ENCODE measurements at regions not wholly inside any gene's neighbourhood (a gene's known extent, or its start where the extent isn't known, plus 50 kb on each side); places are given as distances from the start of the nearest gene placed in this dataset.

DNA sequence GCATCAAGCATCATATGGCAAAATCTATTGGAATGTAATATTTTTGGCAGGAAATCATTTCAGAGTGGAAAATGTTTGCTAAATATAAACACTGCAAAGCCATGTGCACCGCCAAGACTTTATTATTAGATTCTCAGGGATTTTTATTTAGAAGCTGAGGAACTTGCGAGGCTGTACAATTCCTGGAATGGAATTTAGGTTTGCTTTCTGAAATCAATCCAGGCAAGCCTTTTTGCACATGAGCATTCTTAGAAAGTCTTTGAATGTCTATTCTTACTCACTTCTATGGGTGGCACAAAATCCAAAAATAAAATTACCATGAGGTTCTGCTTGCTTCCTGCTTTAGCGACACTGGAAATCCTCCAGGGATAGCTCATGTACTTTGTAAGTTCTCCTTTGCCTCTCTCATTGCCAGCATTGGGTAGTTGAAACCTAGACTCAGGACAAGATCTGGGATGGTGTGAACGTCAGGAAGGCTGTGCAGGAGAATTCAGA lies 71.5 kb upstream of the PALM2AKAP2 start:
- no peaks in the 10 kb centered on the region for H3K36me3 ChIP-seq (ENCODE audit: control insufficient read depth in 2 of 2, insufficient read depth in 2 of 2, low read length in 1 of 2)
- H3K4me1 ChIP-seq (ENCODE audit: control insufficient read depth, insufficient read depth, low read length): no peaks in the 10 kb centered on the region
- ATAC-seq (no peak), FAIRE-seq (no peak), DNase-seq (ENCODE audit: low read depth, low spot score) (no peak)
- no peak overlapping the region for H3K27ac ChIP-seq (ENCODE audit: control insufficient read depth, insufficient read depth)
- H3K27me3 ChIP-seq (replicated peaks in 1 of 2; ENCODE audit: control insufficient read depth in 2 of 2, insufficient read depth in 2 of 2, low read length in 1 of 2): no peaks in the 10 kb centered on the region; a peak in 1 of 4 replicates
- BruUV-seq (replicated peaks): no TSS peak
- RAD21 ChIA-PET (ENCODE audit: unreplicated experiment): no interaction called here
- H3K4me2 ChIP-seq (ENCODE audit: control insufficient read depth, insufficient read depth): no peak overlapping the region
- H3K9ac ChIP-seq (ENCODE audit: control insufficient read depth, insufficient read depth, low read length): no peak overlapping the region
- SMC1A ChIA-PET (ENCODE audit: uncharacterized antibody, unreplicated experiment): no interaction called here
- no peak overlapping the region for H2AFZ ChIP-seq (ENCODE audit: control insufficient read depth, low read depth, low read length)
- H4K20me1 ChIP-seq (ENCODE audit: control insufficient read depth, insufficient read depth): no peaks in the 10 kb centered on the region
- no peak for TF ChIP-seq RFX5 (IDR thresholded peaks at IDR 0.05; ENCODE audit: low read depth, low read length)
- TF ChIP-seq BACH1 (IDR thresholded peaks at IDR 0.05; ENCODE audit: borderline replicate concordance): no peak
- TF ChIP-seq HDAC2 (IDR thresholded peaks at IDR 0.05): no peak
- TF ChIP-seq ZBTB11 (CRISPR knock-in tag; IDR thresholded peaks at IDR 0.05): no peak
- TF ChIP-seq NBN (IDR thresholded peaks at IDR 0.05): no peak
- TF ChIP-seq ZNF24 (IDR thresholded peaks at IDR 0.05): no peak
- TF ChIP-seq IRF5 (IDR thresholded peaks at IDR 0.05; ENCODE audit: borderline replicate concordance): no peak
- TF ChIP-seq SPI1 (IDR thresholded peaks at IDR 0.05; ENCODE audit: borderline replicate concordance, insufficient read depth, low read depth, low read length): no peak
- intact Hi-C loops (cut with micrococcal nuclease; ENCODE audit: unreplicated experiment) (no loop called here), in situ Hi-C loops (cut with MboI) (no loop called here)
- no peaks in the 10 kb centered on the region for H3K79me2 ChIP-seq (ENCODE audit: control insufficient read depth, insufficient read depth, low read length)
- WGBS (ENCODE audit: insufficient coverage, insufficient replicate concordance, low lambda C conversion rate, missing lambda C conversion rate): 11% methylated on average over 4 of the region's 4 CpGs
- H3K9me3 ChIP-seq (replicated peaks; ENCODE audit: control insufficient read depth, insufficient read depth, low read length): no peaks in the 10 kb centered on the region
- CTCF ChIA-PET: interaction anchor here (0.6 kb wide), 1 partner anchor 1913 kb away, joined by 3 read pairs; no protein-coding TSS in a partner anchor
- POLR2A ChIA-PET: no interaction called here
- no peak overlapping the region for H3K4me3 ChIP-seq
